ENCODE measurements at regions not wholly inside any gene's neighbourhood (a gene's known extent, or its start where the extent isn't known, plus 50 kb on each side); places are given as distances from the start of the nearest gene placed in this dataset.

GRCh38 chr14:85263916-85264675 is 265.8 kb upstream of the FLRT2 start:
- TF ChIP-seq SP1 (IDR thresholded peaks at IDR 0.05) = no peak
- TF ChIP-seq PKNOX1 (IDR thresholded peaks at IDR 0.05) = no peak
- TF ChIP-seq FOXA1 (IDR thresholded peaks at IDR 0.05) = no peak
- TF ChIP-seq BHLHE40 (IDR thresholded peaks at IDR 0.05; ENCODE audit: borderline replicate concordance) = no peak
